Chondrocyte (in vitro differentiated cells): ENCODE measurements at regions not wholly inside any gene's neighbourhood (a gene's known extent, or its start where the extent isn't known, plus 50 kb on each side); places are given as distances from the start of the nearest gene placed in this dataset.

Source experiments
- DNase-seq: peaks from one replicate; pipeline ENCODE4 v3.0.0; 2021; ENCODE audit warnings: mixed read lengths, low spot score
- H3K27ac Mint-ChIP-seq: one replicate; pipeline ENCODE4 v1.8.0; 2021; ENCODE audit warnings: mild to moderate bottlenecking, moderate library complexity, mixed read lengths; ENCODE audit not compliant: unreplicated experiment
- H3K27me3 Mint-ChIP-seq: 2 replicates; pipeline ENCODE4 v1.8.0; 2021; ENCODE audit warnings: low read depth, mixed read lengths
- H3K36me3 Mint-ChIP-seq: 2 replicates; pipeline ENCODE4 v1.8.0; 2021; ENCODE audit warnings: low read depth, mixed read lengths
- H3K4me1 Mint-ChIP-seq: 2 replicates; pipeline ENCODE4 v1.8.0; 2021; ENCODE audit warnings: low read depth, mild to moderate bottlenecking, mixed read lengths
- H3K4me3 Mint-ChIP-seq: one replicate; pipeline ENCODE4 v1.8.0; 2021; ENCODE audit warnings: mild to moderate bottlenecking, moderate library complexity, mixed read lengths; ENCODE audit not compliant: unreplicated experiment
- H3K9me3 Mint-ChIP-seq: 2 replicates; pipeline ENCODE4 v1.8.0; 2021; ENCODE audit warnings: low read depth, mixed read lengths
- TF ChIP-seq, protein P1 (sequence below): fragments of 200-600 bp; sonication (generic); IDR thresholded peaks from 2 replicates; pipeline ENCODE4 v1.5.0; 2021; ENCODE audit warnings: antibody characterized with exemption, mild to moderate bottlenecking, moderate library complexity

GRCh38 chr10:28184810-28185209, 118.1 kb downstream of the MPP7 start:
- no peak overlapping the region for H3K4me3 Mint-ChIP-seq
- TF ChIP-seq, protein P1, sequence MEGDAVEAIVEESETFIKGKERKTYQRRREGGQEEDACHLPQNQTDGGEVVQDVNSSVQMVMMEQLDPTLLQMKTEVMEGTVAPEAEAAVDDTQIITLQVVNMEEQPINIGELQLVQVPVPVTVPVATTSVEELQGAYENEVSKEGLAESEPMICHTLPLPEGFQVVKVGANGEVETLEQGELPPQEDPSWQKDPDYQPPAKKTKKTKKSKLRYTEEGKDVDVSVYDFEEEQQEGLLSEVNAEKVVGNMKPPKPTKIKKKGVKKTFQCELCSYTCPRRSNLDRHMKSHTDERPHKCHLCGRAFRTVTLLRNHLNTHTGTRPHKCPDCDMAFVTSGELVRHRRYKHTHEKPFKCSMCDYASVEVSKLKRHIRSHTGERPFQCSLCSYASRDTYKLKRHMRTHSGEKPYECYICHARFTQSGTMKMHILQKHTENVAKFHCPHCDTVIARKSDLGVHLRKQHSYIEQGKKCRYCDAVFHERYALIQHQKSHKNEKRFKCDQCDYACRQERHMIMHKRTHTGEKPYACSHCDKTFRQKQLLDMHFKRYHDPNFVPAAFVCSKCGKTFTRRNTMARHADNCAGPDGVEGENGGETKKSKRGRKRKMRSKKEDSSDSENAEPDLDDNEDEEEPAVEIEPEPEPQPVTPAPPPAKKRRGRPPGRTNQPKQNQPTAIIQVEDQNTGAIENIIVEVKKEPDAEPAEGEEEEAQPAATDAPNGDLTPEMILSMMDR, result no peak
- no peaks in the 10 kb centered on the region for H3K27me3 Mint-ChIP-seq
- no peak for DNase-seq
- no peaks in the 10 kb centered on the region for H3K9me3 Mint-ChIP-seq
- H3K4me1 Mint-ChIP-seq, result peaks cover 53% of the 10 kb centered on the region
- no peaks in the 10 kb centered on the region for H3K36me3 Mint-ChIP-seq
- no peak overlapping the region for H3K27ac Mint-ChIP-seq

GRCh38 chr10:28181478-28182096, 121.3 kb downstream of the MPP7 start:
- Mint-ChIP-seq H3K36me3 (no peaks in the 10 kb centered on the region), H3K27ac (peak overlapping the region; percentile 76), H3K4me1 (peaks cover 55% of the 10 kb centered on the region), H3K9me3 (no peaks in the 10 kb centered on the region), H3K27me3 (no peaks in the 10 kb centered on the region), H3K4me3 (peak overlapping the region; percentile 2)
- DNase-seq, result no peak
- TF ChIP-seq, protein P1, result no peak

DNA sequence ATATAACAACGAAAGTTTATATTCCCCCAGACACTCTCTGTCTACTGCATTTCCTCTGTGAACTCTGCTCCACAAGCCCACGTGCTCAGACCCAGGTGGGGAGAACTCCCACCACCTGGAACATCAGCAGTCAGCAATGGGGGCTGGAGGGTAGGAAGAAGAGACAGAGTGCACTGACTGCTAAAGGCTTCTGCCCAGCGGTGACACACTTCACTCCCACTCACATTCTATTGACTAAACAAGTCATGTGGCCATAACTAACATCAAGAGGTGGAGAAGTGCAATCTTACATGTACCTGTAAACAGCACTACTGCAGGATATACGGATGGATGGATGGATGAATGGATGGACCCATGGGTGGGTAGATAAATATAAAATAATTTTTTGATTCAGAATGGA, 122.2 kb downstream of the MPP7 start:
- Mint-ChIP-seq H3K4me1 (peaks cover 60% of the 10 kb centered on the region), H3K27ac (peak overlapping the region; percentile 80), H3K36me3 (no peaks in the 10 kb centered on the region), H3K27me3 (no peaks in the 10 kb centered on the region), H3K9me3 (no peaks in the 10 kb centered on the region), H3K4me3 (no peak overlapping the region)
- DNase-seq, result no peak
- TF ChIP-seq, protein P1, result no peak

DNA sequence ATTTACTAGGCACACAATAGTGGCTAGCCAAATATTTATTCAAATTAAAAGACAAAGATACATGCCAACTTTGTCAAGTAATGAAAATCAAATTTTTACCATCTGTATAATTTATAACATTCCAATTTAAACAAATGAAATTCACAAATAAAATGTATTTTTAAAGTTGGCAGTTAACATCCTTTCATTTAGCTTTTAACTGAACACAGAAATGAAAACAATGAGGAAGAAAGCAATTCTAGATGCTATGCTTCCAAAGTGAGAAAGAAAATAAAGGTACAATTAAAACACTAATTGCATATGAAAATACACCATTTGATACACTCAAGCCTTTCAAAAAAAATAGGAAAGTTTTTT, 123.1 kb downstream of the MPP7 start:
- DNase-seq, result no peak
- Mint-ChIP-seq H3K4me3 (no peak overlapping the region), H3K27ac (no peak overlapping the region), H3K9me3 (no peaks in the 10 kb centered on the region), H3K4me1 (peaks cover 64% of the 10 kb centered on the region), H3K36me3 (no peaks in the 10 kb centered on the region), H3K27me3 (no peaks in the 10 kb centered on the region)
- TF ChIP-seq, protein P1, result peak; percentile 43

GRCh38 chr10:28179006-28179742, 123.7 kb downstream of the MPP7 start:
- Mint-ChIP-seq H3K36me3 (peaks cover 1% of the 10 kb centered on the region), H3K4me3 (no peak overlapping the region), H3K27ac (no peak overlapping the region), H3K27me3 (no peaks in the 10 kb centered on the region), H3K9me3 (no peaks in the 10 kb centered on the region), H3K4me1 (peaks cover 64% of the 10 kb centered on the region)
- TF ChIP-seq, protein P1, result peak; percentile 98
- no peak for DNase-seq
